ENCODE measurements at regions not wholly inside any gene's neighbourhood (a gene's known extent, or its start where the extent isn't known, plus 50 kb on each side); places are given as distances from the start of the nearest gene placed in this dataset.
A peak's percentile ranks its signal among the peaks of the same experiment; 100 is the strongest.

DNA sequence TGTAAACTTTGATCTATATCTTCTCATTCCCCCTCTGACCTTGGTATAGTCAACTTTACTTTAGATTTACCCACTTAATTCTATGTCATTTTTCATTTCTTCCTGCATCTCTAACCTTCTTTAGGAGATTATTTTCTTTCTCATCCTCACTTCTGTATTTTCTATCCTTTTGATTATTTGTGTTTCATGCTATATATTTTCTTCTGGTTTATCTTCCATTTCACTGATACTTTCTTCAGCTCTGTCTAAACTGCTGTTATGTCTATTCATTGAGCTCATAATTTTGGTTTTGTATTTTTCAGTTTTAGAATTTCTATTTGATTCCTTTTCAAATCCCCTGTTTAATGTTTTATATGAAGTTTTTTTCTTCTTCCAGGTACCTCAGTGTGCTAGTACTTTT, 171.1 kb upstream of the LYZL1 start:
- DNase-seq (ENCODE audit: low spot score), result no peak

DNA sequence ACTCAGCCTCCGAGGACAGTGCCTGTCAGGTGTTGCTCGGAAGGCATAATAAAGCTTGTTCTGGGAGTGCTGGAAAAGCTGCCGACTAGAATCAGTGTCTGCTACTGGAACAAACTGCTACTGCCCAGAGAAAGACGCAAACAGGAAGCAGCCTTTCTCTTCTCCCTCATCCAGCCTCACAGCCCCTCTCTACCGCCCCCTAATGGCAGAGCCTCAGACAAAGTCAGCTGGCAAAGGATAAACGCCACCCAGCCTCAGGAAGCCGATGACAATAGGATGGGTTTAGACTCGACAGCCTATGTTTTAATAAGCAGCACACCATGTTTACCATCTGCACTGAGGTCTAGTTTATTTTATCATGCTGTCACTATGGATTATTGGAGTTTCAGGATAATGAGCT, 169.5 kb upstream of the LYZL1 start:
- no peak for DNase-seq (ENCODE audit: low spot score)

DNA sequence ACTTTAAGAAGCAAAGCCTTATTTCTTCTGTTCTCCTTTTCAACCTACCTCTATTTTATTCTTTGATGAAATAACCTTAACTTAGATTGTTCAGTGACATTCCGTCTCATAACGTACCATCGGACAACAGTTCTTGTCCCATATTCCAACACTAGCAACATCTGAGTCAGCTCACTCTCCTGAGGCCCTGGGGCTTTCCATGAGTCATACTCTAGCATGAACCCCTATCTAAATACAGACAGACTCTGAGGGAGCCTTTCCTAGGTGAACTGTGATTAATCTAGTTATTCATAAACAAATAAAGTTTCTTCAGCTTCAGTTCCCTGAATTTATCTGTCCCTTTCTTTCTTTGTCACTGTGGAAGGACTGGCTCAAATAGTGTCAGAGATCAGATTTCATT, 168.7 kb upstream of the LYZL1 start:
- no peak for DNase-seq (ENCODE audit: low spot score)

DNA sequence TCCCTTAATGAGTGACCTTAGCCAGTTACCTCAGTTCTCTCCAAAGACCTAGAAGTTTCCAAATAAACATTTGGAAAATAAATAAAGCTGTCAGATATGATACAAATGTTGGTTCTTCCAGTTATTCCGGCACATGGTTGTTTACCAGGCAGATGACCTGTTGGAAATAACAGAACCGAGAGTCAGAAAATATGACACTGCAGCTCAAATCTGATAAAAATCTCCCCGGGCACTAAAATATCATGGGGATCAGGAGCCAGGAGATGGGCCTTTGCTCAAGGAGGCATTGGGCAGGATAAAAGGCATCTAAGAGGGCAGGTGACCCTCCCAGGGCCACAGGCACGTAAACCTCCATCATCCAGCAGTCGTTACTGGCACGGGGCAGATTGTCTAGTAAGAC, 164.0 kb upstream of the LYZL1 start:
- no peak for DNase-seq (ENCODE audit: low spot score)

DNA sequence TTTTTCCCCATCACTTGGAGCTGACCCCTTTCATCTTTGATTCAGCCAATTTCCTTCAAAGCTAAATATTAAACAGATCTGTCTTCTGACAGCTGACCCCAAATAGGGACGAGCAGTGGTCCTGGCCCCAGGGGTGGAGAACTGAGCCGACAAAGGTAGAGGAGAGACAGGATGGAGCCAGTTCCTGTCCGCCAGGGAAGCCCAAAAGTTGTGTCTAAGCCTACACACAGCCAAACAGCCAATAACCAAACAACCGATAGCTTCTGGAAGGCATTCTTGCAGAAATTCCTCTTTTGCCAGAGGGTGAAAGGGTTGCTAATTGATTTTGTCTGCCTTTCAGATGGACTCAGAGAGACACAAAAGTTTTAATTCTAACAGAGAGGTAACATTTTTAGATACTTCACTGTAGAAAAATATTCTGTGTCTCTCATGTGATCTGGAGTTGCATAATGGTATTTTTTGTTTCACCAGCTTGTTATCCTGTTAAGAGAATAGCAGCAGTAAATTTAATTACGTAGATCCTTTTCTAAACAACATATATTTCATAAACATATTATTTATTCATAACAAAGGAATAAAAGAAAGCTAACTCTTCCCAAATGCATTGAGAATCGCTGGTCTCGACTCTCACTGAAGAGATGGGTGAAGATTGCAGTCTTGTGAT, 161.7 kb upstream of the LYZL1 start:
- no peak for DNase-seq (ENCODE audit: low spot score)

DNA sequence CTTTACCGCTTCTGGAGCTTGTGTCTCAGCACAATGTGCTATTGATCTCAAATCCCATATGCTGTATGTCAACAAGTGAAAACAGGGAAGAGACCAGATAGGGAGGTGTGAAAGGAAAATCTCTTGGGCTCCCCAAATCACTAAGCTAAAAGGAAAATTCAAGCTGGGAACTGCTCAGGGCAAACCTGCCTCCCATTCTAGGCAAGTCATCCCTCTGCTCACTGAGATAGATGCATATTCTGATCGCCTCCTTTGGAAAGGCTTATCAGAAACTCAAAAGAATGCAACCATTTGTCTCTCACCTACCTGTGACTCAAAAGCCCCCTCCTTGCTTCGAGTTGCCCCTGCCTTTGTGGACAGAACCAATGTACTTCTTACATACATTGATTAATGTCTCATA, 161.1 kb upstream of the LYZL1 start:
- DNase-seq (ENCODE audit: low spot score), result no peak

DNA sequence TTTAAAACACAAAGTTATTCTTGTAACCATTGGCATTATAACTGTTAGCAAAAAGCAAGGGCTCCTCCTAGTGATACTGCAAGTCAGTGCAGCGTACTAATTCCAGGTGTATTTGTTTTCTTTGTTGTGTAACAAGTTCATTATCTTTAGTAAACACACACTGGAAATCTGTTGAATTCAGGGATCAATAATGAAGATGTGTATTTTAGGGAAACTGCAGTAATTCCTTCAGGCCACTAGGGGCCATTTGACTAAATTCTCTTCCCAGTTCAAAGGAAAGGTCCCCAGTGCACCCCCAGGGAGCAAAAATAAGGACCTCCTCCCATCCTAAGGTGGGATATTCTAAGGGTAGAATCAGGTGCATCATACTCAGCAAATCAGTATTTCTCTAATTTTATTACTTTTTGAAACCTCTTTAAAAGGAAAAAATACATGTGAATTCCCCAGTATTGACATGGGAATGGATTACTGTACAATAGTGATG, 158.6 kb upstream of the LYZL1 start:
- peak; percentile 11 for DNase-seq (ENCODE audit: low spot score)

DNA sequence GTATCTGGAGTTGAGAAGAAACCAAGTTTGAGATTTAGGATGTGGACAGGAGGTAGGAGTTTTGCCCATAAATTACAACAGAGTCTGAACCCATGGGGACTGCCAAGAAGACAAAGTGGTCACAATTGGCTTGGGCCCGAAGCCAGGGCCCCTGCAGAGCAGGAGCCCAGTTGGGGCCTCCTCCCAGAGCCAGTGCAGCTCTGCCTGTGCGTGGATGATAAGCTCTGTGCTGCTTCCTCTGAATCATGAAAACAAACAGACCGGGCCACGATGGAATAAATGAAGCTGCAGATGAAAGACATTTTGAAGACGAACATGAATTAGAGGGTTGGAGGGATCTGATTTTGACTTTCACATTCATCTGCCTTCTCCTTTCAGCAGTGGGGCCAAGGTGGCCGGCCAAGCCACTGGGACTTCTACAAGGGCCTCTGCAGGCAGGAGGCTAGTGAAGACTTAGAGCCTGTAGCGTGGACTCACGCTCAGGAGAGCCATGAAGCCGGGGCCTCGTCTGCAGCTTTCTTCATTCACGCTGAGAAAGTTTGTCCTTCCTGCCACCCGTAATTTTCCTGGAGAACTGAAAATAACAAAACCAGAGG, 156.8 kb upstream of the LYZL1 start:
- no peak for DNase-seq (ENCODE audit: low spot score)

DNA sequence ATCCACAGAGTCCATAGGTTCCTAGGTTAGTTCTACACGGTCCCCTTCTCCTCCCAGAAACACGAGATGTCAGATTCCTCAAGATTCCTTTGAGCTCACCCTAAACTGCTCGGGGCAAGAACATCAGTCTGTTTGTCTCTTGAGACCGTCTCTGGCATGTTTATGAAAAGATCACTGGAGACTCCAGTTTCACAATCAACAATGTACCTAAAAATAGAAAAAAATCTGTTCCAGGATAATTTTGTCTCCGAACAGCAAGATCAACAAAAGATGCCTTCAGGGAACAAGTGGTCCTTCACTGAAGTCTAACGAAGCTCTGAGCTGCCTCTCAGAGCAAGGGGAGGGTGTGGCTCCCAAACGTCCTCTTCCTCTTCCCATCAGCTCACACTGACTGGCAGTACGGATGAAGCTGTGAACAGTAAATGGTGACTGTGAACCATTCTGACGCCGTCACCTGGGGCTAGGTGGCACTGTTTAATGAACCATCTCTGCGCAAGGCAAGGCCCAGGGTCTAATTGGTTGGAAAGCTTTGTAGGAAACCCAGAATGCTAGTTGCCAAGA, 156.2 kb upstream of the LYZL1 start:
- no peak for DNase-seq (ENCODE audit: low spot score)

DNA sequence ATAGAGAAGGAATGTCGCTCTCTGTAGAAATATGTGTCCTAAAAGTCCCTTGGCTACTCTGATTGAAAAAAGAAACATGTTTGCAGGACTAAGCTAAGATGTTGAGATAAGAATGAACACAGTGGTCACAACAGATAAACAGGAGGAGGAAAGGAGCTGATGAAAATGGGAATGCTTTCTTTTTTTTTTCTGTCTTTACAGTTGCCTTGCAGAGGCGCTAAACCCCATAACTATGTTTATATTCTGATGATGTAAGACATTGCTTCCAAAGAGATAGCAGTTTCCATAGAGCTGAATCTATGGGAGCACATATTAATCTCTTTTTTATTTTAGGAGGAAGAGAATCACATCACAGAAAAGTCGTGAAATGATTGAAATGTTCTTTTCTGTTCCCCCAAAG, 153.5 kb upstream of the LYZL1 start:
- no peak for DNase-seq (ENCODE audit: low spot score)

DNA sequence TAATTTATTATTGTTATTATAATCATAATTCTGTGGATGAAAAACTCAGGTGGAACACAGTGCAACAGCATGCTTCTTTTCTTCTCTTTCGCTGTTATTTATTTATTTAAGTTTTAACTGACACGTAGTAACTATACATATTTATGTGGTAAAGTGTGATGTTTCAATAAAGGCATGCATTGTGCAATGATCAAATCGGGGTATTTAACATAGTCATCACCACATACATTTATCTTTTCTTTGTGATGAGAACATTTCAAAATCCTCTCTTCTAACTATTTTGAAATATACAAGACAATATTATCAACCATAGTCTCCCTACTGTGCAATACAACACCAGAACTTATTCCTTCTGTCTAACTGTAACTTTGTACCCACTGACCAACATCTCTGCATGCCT, 152.5 kb upstream of the LYZL1 start:
- DNase-seq (ENCODE audit: low spot score), result no peak

DNA sequence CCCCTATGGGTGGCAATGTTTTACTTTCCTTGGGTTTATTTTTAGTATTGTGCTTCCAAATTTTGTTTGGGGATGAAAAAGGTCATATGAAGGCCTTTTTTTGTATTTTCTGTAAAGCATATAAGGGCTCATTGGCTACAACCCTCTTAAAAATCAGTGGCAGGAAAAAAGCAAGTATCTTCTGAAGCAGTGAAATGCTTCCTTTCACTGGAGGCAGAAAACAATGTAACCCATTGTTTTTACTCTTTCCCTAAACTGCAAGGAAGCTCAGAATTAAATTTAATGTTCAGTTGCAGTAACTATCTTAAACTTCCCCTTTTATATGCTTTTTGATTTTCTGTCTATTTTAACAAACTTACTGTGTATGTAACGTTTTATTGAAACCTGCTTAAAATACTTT, 148.7 kb upstream of the LYZL1 start:
- no peak for DNase-seq (ENCODE audit: low spot score)

DNA sequence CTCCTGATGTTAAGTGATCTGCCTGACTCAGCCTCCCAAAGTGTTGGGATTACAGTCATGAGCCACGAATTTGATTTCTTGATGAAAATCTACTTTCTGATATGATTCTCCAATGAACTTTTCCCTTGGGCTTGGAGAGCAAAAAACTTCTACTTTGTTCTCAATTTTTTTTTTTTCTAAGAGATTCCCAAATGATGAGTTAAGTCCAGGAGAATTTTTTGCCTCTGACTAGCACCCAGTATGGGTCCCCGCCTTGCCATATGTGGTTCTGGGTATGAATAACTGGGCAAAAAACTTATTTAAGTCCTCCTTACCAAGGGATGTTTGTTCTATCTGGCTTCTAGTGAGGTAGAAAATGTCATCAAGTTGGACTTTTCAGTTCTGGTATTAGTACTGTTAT, 147.9 kb upstream of the LYZL1 start:
- DNase-seq (ENCODE audit: low spot score), result no peak

DNA sequence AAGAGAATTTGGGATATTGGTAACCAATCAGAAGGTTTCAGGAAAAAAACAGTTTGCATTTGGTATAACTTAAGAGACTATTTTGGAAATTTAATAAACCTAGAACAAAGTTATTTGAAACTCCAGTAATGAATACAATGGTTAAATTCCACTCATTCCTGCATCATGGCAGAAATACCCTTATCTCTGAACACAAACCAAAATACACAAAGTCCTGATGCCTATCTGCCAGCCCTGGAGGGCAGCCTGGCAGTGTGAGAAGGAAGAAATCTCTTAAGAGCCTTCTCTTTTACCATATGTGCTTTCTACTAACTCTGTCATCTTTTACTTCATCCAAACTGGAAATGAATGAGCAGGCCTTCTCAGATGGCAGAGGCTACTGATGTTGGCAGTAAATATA, 147.1 kb upstream of the LYZL1 start:
- no peak for DNase-seq (ENCODE audit: low spot score)

DNA sequence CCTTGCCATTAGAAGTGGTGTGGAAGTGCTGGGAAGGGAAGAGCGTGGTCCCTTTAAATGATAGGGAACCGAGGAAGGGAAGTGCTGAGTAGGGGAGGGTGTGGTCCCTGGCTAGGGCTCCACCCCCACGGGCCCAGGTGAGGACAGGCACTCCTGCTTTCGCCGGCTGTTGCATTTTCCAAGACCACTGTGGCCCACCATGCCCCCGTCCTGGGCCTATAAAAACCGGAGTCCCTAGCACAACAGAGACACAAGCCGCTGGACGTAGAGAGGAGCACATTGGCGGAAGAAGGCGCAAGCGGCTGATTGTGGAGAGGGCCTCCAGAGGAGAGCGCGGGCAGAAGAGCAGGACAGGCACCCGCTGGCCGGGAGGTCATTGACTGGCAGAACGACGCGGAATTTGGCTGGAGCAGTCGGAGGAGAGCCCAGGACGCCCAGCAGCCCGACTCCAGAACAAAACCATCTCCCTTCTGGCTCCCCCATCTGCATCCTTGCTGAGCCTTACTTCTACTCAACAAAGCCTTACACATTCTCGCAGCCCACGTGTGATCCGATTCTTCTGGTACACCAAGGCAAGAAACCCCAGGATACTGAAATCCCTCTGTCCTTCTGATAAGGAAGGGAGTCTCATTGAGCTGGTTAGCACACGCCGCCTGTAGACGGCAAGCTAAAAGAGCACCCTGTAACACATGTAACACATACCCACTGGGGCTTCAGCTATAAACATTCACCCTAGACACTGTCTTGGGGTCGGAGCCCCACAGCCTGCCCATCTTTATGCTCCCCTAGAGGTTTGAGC, 146.2 kb upstream of the LYZL1 start:
- no peak for DNase-seq (ENCODE audit: low spot score)

DNA sequence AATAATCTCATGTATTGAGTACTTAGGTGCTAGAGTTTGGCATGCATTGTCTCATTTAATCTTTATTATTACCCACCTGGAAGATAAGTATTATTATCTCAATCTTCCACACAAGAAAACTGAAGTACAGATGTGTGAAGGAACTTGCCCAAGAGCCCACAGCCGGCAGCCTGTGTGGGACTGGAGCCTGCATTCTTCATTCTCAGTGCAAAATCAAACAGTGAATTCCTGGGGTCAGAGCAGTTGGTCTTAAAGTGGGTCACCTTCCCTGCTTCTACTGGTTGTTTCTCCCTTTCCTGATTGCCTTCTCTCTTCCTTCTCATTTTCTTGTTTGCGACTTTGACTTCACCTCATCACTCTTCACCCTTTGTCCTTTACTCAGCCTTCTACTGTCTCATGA, 144.7 kb upstream of the LYZL1 start:
- DNase-seq (ENCODE audit: low spot score), result no peak

DNA sequence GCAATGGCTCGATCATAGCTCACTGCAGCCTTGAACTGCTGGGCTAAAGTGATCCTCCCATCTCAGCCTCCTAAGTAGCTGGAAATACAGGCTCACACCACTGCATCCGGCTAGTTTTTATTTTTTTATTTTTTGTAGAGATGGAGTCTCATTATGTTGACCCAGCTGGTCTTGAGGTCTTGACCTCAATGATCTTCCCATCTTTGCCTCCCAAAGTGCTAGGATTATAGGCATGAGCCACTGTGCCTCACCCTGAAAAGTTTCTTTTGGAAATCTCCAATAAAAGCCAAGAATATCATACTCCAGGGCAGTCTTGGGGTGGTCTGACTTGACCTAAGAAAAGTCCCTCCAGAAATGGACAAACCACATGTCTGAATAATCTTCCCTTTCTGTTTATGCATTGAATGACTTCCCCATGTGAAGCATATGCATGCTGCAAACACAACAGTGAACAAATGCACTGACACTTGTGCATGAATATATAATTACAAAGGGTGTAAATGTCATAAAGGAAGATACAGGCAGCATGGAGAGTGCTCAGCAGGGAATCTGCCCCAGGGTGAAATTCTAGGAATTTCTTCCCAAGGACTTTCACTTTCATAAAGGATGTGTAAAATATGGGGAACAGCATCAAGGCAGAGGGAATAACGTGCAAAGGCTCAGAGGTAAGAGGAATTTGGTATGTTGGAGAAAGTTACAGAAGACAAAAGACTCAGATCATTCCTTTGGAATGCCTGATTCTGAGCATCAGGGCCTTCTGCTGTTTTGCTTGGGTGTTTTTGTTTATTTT, 142.4 kb upstream of the LYZL1 start:
- no peak for DNase-seq (ENCODE audit: low spot score)

DNA sequence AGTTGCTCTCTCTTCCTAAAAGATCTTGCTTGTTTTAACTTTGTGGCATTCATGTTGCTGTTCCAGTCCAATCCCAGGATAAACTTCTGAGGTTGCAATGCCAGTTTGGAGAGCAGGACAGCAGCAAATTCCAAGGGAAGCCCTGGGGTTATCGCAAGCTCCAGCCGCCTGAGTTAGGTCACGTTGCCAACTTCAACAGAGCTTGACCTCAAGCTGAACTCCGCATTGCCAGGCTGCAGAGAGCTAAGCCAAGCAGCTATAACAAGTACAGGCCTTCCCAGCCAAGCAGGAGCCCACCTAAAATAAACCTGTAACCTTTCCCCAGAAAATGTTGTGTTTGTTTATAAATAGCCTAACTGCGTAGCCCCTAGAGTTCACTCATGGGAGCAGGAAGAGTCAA, 138.9 kb upstream of the LYZL1 start:
- no peak for DNase-seq (ENCODE audit: low spot score)

DNA sequence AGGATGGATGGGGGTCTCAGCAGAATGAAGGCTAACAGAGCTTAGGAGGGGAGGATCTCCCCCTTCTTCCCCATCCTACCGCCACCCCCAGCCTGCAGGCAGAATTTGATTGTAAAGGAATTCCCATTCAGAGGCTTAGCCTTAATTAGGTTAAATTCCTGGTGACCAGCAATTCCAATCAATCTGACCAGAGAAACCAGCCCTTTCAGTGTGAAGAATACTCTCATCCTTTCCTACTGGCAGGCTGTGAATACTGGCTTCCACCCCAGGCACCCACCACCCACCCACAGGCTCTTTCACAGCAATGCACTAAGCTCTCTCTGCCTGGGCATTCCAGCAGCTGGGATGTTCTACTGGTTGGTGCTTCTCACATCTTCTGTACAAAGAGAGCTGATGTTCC, 137.9 kb upstream of the LYZL1 start:
- no peak for DNase-seq (ENCODE audit: low spot score)

DNA sequence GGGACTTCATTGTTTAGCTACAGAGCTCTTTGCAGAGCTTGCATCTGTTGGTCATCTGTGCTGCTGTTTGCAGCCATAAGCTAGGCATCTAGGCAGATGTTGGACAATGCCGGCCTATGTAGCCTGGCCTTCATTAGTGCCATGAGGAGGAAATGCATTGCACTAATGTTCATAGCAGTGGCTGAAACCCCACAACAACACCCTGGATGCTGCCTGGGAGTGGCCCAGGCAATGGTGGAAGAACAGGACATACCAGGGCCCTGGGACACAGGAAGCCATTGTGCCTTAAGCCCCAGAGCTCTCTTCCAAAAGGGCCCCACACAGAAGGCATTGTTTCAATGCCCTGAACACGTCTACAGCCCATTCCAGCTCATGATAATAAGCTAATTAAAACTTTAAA, 131.5 kb upstream of the LYZL1 start:
- DNase-seq (ENCODE audit: low spot score), result no peak

DNA sequence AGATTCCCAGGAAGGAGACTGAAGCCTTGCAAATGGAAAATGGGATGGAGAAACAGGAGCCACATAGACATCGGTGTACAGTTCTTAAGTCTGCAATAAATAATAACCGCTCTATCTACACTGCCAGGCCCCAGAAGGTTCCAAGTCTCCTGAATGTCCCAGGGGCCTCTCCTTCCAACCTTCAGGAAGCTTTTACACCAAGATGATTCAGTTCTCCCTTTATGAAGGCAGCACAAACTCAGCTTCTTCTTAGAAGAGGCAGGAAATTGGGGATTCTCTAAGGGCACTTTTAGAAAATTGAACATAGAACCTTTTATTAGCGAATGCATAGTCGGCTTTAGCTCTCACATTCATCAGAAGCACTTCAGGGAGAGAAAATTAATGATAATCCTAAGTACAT, 130.8 kb upstream of the LYZL1 start:
- no peak for DNase-seq (ENCODE audit: low spot score)

DNA sequence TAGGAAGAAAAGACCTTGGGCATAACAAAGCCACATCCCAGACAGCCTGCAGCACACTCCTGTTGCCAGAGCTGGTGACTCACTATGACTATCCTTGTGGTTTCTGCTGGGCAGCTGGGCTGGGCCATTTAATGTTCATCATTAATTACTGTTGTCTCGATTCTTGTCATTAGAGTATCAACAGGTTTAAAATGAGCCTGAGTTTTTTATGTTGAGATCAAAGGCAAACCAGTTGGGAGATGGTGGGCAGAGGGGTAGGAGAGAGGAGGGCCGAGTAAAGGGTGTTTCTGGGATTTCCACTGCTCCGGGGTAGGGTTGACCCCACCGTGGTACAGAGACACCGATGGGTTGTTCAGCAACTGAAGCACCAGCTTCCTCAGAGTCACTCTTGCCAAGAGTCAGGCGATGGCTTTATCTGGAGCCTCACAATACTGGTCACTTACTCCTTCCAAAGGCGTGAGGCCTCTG, 128.7 kb upstream of the LYZL1 start:
- DNase-seq (ENCODE audit: low spot score), result peak; percentile 28

Measured in kidney capillary endothelial cell (primary cell).